GM11168 (cell line): ENCODE measurements at regions not wholly inside any gene's neighbourhood (a gene's known extent, or its start where the extent isn't known, plus 50 kb on each side); places are given as distances from the start of the nearest gene placed in this dataset.

Experiments used
- in situ Hi-C: fragments of 300-500 bp; cut with MboI; formaldehyde crosslinking; loops from one replicate; pipeline ENCODE4 v1.12.0; 2022; ENCODE audit warnings: low sequenced_read_pairs; ENCODE audit not compliant: unreplicated experiment

GRCh38 chr10:28915989-28916588, 238.8 kb downstream of the BAMBI start:
- in situ Hi-C loops = no loop called here

DNA sequence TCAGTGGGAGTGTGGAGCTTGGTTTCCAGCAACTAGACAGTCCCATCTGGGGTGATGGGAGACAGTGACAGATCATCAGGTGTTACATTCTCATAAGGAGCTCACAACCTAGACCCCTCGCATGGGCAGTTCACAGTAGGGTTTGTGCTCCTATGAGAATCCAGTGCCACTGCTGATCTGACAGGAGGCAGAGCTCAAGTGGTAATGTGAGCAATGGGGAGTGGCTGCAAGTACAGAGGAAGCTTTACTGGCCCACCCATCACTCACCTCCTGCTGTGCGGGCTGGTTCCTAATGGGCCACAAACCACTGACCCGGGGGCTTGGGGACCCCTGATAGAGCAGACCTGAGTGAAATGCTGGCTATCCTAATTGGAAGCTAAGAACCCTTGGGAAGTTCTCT, 242.8 kb downstream of the BAMBI start:
- in situ Hi-C loops = no loop called here

- in situ Hi-C loops = no loop called here
Observed at GRCh38 chr10:28922127-28922526, 244.8 kb downstream of the BAMBI start.

- in situ Hi-C loops = no loop called here
Observed at GRCh38 chr10:28922861-28923260, 245.5 kb downstream of the BAMBI start.

DNA sequence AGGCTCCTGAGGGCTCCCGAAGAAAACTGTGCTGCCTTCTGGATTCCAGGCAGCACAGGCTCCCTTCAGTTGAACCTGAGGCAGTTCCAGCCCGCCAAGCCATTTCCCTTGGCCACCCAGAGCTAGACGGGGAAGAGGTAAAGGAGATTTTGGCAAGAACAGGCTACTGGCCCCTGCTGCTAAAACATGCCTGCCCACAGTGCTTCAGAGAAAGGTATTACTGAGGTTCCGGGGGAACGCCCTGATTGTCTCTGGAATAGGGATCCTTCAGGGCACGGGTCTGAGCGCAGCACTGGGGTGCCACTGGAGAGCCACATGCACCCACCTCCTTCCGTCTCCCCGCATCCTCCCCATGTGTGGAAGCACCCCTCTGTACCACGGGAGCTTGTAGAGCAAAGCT, 247.4 kb downstream of the BAMBI start:
- in situ Hi-C loops = no loop called here

DNA sequence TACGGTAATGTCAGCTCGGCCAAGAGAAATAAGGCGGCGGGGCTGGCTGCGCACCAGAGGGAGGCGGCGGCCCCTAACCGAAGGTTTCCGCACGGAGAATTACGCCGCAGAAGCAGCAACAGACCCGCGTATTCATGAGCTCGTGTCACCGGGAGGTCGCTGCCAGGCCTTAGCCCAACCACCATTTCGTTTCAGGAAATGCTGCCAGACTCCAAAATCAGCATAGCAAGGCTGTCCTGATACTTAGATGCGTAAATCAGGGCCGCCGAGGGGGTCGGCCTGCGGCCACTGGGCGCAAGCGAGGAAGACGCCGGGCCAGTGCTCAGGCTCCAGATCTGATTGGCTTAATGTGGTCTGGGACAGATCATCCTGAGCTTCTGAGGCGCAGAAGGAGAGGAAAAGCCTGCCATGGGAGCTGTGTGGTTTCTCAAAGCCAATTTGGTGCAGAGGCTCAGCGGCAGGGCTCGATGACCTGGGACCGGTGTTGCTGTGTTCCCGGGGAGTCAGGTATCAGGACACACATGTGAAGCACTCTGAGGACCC, 247.9 kb downstream of the BAMBI start:
- in situ Hi-C loops = no loop called here

DNA sequence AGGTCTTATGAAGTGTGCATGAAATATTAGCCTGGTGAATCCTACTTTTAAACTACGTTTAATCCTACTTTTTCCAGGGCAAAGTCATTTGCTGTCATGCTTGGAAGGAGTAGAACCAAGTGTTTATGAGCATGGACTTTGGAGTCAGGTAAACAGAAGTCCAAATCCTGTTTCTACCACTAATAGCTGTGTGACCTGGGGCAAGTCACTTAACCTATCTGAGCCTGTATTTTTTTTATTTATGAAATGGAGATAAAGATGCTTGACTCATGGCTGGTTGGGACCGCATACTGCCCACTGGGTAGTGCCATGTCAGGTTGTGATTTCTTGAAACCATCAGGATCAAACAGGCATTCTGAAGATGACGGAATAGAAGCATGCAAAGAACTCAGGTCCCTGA, 249.6 kb downstream of the BAMBI start:
- in situ Hi-C loops = no loop called here

- in situ Hi-C loops = no loop called here
Observed at GRCh38 chr10:28928484-28928883, 251.2 kb downstream of the BAMBI start.

DNA sequence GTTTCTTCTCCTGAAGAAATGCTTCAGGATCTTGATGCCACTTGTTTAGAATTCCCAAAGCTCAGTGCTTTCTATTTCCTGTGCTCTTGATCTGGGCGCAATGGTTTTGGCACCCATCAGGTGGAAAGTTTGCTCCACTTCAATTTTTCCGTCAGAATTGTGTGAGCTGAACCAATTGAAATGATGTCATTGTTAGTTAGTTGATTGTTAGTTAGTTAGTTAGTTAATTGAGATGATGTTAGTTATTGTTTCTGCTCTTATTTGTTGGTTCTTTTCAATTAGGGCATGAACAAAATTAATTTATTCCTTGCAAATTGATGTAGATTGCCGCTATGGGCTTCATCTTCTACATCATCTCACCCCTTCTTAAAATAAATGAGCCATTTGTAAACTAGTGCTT, 252.6 kb downstream of the BAMBI start:
- in situ Hi-C loops = no loop called here

DNA sequence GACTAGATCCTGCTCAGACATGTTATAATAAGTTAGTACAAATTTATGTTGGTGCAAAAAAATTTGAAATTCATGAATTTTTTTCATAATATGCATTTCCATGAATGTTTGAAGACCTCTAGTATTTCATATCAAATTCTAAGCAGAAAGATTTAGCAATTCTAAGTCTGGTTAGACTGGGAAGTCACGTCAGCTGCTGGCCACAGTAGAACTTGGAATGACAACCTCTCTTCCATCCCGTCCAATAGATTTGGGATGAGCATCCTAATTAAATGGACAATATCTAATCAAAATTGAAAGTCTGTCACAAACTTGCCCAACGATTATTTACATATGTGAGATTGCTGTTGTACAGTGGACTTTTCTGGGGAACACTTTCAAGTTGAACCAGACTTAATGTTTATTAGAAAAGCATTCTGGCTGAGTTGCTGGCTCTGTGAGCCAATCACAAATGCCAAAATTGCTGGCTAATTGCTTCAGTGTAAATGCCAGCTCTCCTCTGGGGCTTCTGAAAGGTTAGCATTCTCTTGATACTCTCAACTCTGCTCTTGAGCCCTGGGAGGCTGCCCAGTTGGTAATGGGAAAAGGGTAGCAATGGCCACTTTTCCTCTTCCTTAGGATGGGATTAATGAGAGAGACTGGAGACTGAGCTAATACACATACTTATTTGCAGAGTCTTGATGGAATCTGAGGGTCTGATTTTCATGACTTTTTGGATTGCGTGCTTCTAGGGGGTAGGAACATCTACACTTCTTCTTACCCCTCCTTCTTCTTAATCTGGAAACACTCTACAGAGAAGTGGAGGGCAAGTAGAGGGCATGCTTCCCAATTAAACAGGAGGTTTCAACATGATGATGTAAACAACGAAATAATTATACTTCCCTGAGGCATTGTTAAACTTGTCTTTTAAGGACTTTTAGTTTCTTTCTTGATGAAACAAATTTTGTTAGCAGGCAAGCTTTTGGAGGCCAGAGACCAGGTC, 253.5 kb downstream of the BAMBI start:
- in situ Hi-C loops = no loop called here

DNA sequence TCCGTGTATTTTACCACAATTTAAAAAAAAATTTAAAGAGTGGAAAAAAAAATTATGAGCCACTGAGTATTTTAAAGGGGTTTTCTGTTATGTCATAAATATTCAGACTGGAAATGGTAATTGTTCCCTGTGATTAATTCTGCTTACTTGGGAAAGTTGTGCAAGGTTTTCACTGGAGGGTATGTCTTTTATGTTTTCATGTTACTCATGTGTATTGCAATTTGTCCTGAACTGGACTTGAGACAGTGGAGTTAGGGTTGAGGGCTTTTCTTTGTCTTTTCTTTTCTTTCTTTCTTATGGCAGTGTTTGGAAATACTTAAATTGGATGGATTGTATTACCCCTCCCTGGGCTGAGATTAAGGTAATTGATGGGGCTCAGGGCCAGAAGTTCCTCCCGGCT, 257.7 kb downstream of the BAMBI start:
- in situ Hi-C loops = no loop called here

GRCh38 chr10:28937959-28938358, 260.6 kb downstream of the BAMBI start:
- in situ Hi-C loops = no loop called here

DNA sequence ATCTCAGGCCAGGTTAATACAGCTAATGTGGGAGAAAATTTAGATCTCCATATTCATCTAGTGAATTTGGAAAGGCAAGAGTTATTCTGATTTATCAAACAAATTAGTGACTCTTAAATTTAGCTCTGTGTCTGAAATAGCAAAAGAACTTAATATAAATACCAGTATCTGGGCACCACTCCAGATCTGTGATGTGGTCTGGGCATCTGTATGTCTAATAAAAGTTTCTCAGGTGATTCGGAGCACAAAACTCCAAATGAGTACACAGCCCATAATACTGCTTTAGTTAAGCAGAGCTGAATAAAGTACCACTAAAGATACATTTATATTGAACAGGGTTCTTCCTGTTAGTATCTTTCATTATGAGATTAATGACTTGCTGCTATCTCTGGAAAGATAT, 261.4 kb downstream of the BAMBI start:
- in situ Hi-C loops = no loop called here

- in situ Hi-C loops = no loop called here
Observed at GRCh38 chr10:28939281-28940157, 262.2 kb downstream of the BAMBI start.

DNA sequence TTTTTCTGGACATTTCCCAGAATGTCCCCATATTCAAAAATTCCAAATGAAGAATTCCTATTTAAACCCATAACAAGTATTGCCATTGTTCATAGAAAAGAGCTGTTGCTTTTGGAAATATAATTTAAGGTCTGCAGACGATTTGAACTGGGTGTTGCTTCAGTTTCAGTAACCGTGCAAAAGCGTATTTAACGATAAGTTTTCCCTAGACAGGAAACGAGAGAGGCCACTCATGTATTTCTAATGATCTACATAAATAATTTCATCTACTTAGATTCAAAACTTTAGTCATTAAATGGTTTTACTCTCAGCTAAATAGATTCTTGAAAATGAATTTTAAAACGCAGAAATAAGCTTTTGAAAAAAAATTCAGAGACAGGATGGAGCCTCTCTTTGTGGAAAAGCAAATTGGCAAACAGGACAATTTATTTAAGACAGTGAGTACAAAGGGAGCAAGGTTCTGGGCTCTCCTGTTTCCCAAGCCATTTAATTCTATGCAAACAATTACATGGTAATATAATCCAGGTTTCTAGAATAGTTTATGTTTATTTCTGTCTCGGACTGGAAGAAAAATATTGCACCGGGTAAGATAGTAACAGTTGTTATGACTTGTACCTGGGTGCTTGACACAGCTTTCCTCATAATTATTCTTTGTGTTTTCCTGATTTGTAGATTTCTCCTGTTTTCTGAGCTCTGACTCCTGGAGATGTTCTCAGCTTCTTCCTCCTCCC, 263.0 kb downstream of the BAMBI start:
- in situ Hi-C loops = no loop called here

DNA sequence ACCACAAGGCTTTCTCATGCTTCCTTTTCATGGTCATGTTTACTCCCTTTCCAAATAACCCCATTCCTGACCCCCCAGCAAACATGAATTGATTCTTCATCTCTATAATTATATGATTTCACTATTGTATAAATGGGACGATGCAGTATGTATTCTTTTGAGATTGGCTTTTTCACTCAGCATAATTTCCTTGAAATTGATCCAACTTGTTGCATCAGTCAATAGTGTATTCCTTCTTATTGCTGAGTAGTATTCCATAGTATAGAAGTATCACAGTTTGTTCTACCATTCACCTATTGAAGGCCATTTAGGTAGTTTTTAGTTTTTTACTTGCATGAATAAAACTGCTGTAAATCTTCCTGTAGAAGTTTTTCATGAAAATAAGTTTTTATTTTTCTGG, 264.7 kb downstream of the BAMBI start:
- in situ Hi-C loops = no loop called here

- in situ Hi-C loops = no loop called here
Observed at GRCh38 chr10:28945959-28946358, 268.6 kb downstream of the BAMBI start.

DNA sequence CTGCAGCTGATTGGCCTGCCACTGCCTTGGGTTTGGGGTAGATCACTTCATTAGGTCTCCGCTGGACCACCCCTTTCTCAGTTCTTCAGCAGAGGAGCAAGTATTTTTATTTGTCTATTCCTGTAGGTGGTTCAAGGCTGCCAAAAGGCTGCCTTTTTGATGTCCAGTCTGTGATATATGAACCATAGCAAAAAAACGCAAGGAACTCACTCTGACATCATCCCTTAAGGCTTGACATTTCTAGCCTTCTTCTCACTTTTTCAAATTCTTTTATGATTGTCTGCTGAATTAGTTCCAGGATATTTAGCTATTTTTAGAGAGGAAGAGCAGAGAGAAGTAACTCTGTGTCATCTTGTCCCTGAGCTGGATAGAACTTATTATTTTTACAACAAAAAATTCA, 269.2 kb downstream of the BAMBI start:
- in situ Hi-C loops = no loop called here

GRCh38 chr10:28947171-28947570, 269.9 kb downstream of the BAMBI start:
- in situ Hi-C loops = no loop called here

- in situ Hi-C loops = no loop called here
Observed at GRCh38 chr10:28948046-28948445, 270.7 kb downstream of the BAMBI start.
